SHP77 (cell line): ENCODE measurements at regions not wholly inside any gene's neighbourhood (a gene's known extent, or its start where the extent isn't known, plus 50 kb on each side); places are given as distances from the start of the nearest gene placed in this dataset.
A peak's percentile ranks its signal among the peaks of the same experiment; 100 is the strongest.
"Not testable (repeated sequence)": the region's sequence is repeated elsewhere in the genome, so short reads cannot be mapped to it uniquely, and the experiment has no call there.

Experiments used
- DNase-seq, 2 experiments: peaks; one replicate each; lab custom pipeline; 2025; lab: John Stamatoyannopoulos, UW

GRCh38 chr7:131859147-131859821 lies 302.9 kb upstream of the PODXL start:
- DNase-seq: peak; percentile 32 to 39

- no peak for DNase-seq
Observed at GRCh38 chr7:131858611-131859010, 302.2 kb upstream of the PODXL start.

GRCh38 chr7:131849472-131849871 lies 293.0 kb upstream of the PODXL start:
- DNase-seq: no peak

GRCh38 chr7:131848033-131848432 lies 291.6 kb upstream of the PODXL start:
- DNase-seq: no peak

- peak; percentile 12 to 27 for DNase-seq
Observed at GRCh38 chr7:131845573-131846314, 289.3 kb upstream of the PODXL start.

GRCh38 chr7:131844369-131844768 lies 287.9 kb upstream of the PODXL start:
- peak; percentile 29 to 61 for DNase-seq

GRCh38 chr7:131843898-131844331 lies 287.5 kb upstream of the PODXL start:
- no peak for DNase-seq

- no peak for DNase-seq
Observed at GRCh38 chr7:131839967-131840690, 283.7 kb upstream of the PODXL start.

GRCh38 chr7:131836733-131837132 lies 280.3 kb upstream of the PODXL start:
- no peak for DNase-seq

GRCh38 chr7:131835141-131835540 lies 278.7 kb upstream of the PODXL start:
- no peak for DNase-seq

GRCh38 chr7:131830681-131831080 lies 274.3 kb upstream of the PODXL start:
- DNase-seq: no peak

- no peak for DNase-seq
Observed at GRCh38 chr7:131829947-131830558, 273.6 kb upstream of the PODXL start.

- no peak for DNase-seq
Observed at GRCh38 chr7:131827421-131827820, 271.0 kb upstream of the PODXL start.

- no peak for DNase-seq
Observed at GRCh38 chr7:131826960-131827359, 270.5 kb upstream of the PODXL start.

GRCh38 chr7:131823961-131824440 lies 267.6 kb upstream of the PODXL start:
- DNase-seq: not testable (repeated sequence)

- DNase-seq: no peak
Observed at GRCh38 chr7:131819891-131820290, 263.5 kb upstream of the PODXL start.

GRCh38 chr7:131816391-131817007 lies 260.1 kb upstream of the PODXL start:
- DNase-seq: no peak

GRCh38 chr7:131808736-131809135 lies 252.3 kb upstream of the PODXL start:
- no peak for DNase-seq

- not testable (repeated sequence) for DNase-seq
Observed at GRCh38 chr7:131808156-131808555, 251.7 kb upstream of the PODXL start.

GRCh38 chr7:131803816-131804215 lies 247.4 kb upstream of the PODXL start:
- no peak for DNase-seq

GRCh38 chr7:131802195-131802864 lies 245.9 kb upstream of the PODXL start:
- DNase-seq: no peak
